AG04450 (cell line): ENCODE measurements at regions not wholly inside any gene's neighbourhood (a gene's known extent, or its start where the extent isn't known, plus 50 kb on each side); places are given as distances from the start of the nearest gene placed in this dataset.

Experiments used
- CTCF ChIA-PET: fragments of 300-600, 350-600 bp; formaldehyde crosslinking; extraction: SDS; loops from one replicate; lab custom pipeline; 2022; ENCODE audit warnings: antibody characterized with exemption, inconsistent platforms; lab: Charles Lee
- POLR2A ChIA-PET: fragments of 350-600 bp; formaldehyde crosslinking; extraction: SDS; loops from one replicate; lab custom pipeline; 2021; ENCODE audit warnings: antibody characterized with exemption, inconsistent platforms; lab: Yijun Ruan, JAX
- DNase-seq: peaks from one replicate; pipeline ENCODE4 v3.0.0-alpha.2; 2011; ENCODE audit warnings: low read depth, low spot score
- H3K27ac ChIP-seq: one replicate; pipeline ENCODE4 v1.5.1; 2012; ENCODE audit warnings: low read depth, low read length, control low read depth
- H3K27me3 ChIP-seq: one replicate; pipeline ENCODE4 v1.6.0; 2012; ENCODE audit warnings: low read length; ENCODE audit not compliant: control insufficient read depth, insufficient read depth
- H3K4me3 ChIP-seq: 2 replicates; pipeline ENCODE4 v1.5.1; 2011; ENCODE audit warnings: mild to moderate bottlenecking, low read depth, low read length, control low read depth
- H3K9me3 ChIP-seq: 2 replicates; pipeline ENCODE4 v1.5.1; 2012; ENCODE audit warnings: low read length; ENCODE audit not compliant: control insufficient read depth, insufficient read depth
- TF ChIP-seq, protein P1 (sequence below): IDR thresholded peaks from 2 replicates; pipeline ENCODE4 v1.5.1; 2011; ENCODE audit warnings: low read depth, low read length, control low read depth, inconsistent platforms

DNA sequence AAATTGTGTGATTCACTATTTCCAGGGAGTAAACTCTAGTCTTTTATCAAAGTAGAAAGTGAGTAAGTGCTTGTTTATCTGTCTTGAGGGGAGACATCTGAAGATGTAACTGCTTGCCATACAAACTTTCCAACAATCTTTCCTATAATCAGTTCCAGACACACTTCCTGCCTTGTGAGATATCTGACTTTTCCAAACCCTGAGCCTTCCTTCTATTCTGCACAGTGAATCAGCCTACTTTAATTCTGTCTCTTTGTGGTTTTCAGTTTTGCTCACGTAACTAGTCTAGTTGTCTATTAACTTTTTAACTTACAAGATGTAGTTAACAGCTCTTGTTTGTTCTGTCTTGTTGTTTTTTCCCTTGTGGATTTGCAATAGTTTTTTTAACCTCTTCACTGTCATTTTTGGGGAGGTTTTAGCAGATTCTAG is 947.8 kb downstream of the C4orf33 start:
- DNase-seq = no peak
- Histone ChIP-seq H3K9me3 (peaks cover 14% of the 10 kb centered on the region), H3K27me3 (no peaks in the 10 kb centered on the region), H3K27ac (no peak overlapping the region), H3K4me3 (no peak overlapping the region)
- POLR2A ChIA-PET = no interaction called here
- CTCF ChIA-PET = no interaction called here
- TF ChIP-seq, protein P1, sequence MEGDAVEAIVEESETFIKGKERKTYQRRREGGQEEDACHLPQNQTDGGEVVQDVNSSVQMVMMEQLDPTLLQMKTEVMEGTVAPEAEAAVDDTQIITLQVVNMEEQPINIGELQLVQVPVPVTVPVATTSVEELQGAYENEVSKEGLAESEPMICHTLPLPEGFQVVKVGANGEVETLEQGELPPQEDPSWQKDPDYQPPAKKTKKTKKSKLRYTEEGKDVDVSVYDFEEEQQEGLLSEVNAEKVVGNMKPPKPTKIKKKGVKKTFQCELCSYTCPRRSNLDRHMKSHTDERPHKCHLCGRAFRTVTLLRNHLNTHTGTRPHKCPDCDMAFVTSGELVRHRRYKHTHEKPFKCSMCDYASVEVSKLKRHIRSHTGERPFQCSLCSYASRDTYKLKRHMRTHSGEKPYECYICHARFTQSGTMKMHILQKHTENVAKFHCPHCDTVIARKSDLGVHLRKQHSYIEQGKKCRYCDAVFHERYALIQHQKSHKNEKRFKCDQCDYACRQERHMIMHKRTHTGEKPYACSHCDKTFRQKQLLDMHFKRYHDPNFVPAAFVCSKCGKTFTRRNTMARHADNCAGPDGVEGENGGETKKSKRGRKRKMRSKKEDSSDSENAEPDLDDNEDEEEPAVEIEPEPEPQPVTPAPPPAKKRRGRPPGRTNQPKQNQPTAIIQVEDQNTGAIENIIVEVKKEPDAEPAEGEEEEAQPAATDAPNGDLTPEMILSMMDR = no peak

DNA sequence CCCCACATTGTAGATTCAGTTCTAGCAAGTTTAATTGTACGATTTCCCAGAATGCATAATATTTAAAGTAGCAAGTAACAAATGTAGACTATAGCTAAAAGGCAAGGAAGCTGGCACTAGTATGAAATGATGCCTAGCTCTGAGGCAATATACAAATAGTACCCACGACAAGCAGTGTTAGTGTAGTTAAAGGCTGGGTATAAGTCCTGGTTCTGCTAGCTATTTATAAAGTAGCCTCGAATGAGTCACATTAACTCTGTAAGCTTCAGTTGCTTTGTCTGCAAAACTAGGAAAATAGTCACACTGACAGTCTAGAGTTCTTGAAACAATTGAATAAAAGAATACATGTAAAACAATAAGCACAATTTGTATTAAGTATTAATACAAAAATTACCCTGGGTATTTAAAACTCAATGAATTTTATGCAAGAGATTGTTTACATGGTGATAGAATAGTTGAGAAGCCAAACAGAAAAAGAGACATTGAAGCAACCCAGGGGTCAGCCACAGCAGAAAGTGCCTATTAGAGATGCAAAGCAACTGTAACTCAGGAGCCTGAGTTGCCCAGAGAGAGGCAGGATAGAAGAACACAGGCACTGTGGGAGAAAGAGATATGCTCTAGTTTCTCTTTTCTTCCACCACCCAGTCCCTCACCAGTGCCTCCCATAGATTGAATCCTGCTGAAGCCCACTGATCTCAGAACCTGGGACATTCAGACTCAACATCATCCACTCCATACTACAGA is 949.0 kb downstream of the C4orf33 start:
- H3K9me3 ChIP-seq = peaks cover 8% of the 10 kb centered on the region
- H3K27ac ChIP-seq = no peak overlapping the region
- no peak overlapping the region for H3K4me3 ChIP-seq
- TF ChIP-seq, protein P1 = no peak
- ChIA-PET CTCF (no interaction called here), POLR2A (no interaction called here)
- no peak for DNase-seq
- H3K27me3 ChIP-seq = no peaks in the 10 kb centered on the region

- H3K9me3 ChIP-seq = peaks cover 9% of the 10 kb centered on the region
- ChIA-PET CTCF (no interaction called here), POLR2A (no interaction called here)
- no peak overlapping the region for H3K27ac ChIP-seq
- H3K4me3 ChIP-seq = no peak overlapping the region
- H3K27me3 ChIP-seq = no peaks in the 10 kb centered on the region
- no peak for DNase-seq
- TF ChIP-seq, protein P1 = no peak
These were observed 957.8 kb downstream of the C4orf33 start for GRCh38 chr4:130053723-130054122.

- ChIA-PET CTCF (no interaction called here), POLR2A (no interaction called here)
- TF ChIP-seq, protein P1 = no peak
These were observed 959.0 kb downstream of the C4orf33 start for GRCh38 chr4:130054908-130055307.

DNA sequence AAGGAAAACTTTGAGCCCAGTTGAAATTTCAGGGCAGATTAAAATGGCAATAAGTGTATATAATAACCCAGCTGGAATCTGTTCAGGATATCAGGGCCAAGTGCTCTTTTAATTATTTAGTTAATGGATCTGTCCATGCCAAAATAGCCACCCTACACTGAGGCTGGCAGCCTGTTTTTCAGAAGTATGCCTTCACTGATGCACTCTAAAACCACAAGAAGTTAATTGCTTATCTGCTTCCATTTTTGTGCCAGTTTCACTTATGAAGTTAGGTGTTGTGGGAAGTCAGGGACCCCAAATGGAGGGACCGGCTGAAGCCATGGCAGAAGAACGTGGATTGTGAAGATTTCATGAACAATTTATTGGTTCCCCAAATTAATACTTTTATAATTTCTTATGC is 960.3 kb downstream of the C4orf33 start:
- ChIA-PET POLR2A (no interaction called here), CTCF (no interaction called here)
- H3K9me3 ChIP-seq = peaks cover 9% of the 10 kb centered on the region
- no peak for DNase-seq
- TF ChIP-seq, protein P1 = no peak
- H3K4me3 ChIP-seq = no peak overlapping the region
- H3K27me3 ChIP-seq = no peaks in the 10 kb centered on the region
- H3K27ac ChIP-seq = no peak overlapping the region

More at GRCh38 chr4:130054908-130055307, 959.0 kb downstream of the C4orf33 start:
- H3K27ac ChIP-seq = no peak overlapping the region
- no peak for DNase-seq
- H3K27me3 ChIP-seq = no peaks in the 10 kb centered on the region
- no peak overlapping the region for H3K4me3 ChIP-seq
- peaks cover 9% of the 10 kb centered on the region for H3K9me3 ChIP-seq
